Neural progenitor cell (in vitro differentiated cells): ENCODE measurements at regions not wholly inside any gene's neighbourhood (a gene's known extent, or its start where the extent isn't known, plus 50 kb on each side); places are given as distances from the start of the nearest gene placed in this dataset.

Experiments
- DNase-seq: peaks from one replicate; pipeline ENCODE4 v3.0.0-alpha.2; 2016; ENCODE audit warnings: low spot score
- H2AFZ ChIP-seq: fragments of 200-600 bp; sonication (generic); replicated peaks from 2 replicates; pipeline ENCODE4 v1.6.1; 2016; ENCODE audit warnings: antibody characterized with exemption
- H3F3A ChIP-seq: fragments of 200-600 bp; sonication (generic); 2 replicates; pipeline ENCODE4 v1.6.1; 2016; ENCODE audit warnings: antibody characterized with exemption, low read depth
- H3K27ac ChIP-seq: fragments of 200-600 bp; sonication (generic); 2 replicates; pipeline ENCODE4 v1.5.1; 2016; ENCODE audit warnings: mild to moderate bottlenecking
- H3K27me3 ChIP-seq: fragments of 200-600 bp; sonication (generic); 2 replicates; pipeline ENCODE4 v1.6.1; 2016; ENCODE audit warnings: mild to moderate bottlenecking, moderate library complexity
- H3K36me3 ChIP-seq: fragments of 200-600 bp; sonication (generic); 2 replicates; pipeline ENCODE4 v1.5.1; 2016
- H3K4me1 ChIP-seq: fragments of 200-600 bp; sonication (generic); 2 replicates; pipeline ENCODE4 v1.6.1; 2016; ENCODE audit warnings: mixed run types
- H3K4me2 ChIP-seq: fragments of 200-600 bp; sonication (generic); 2 replicates; pipeline ENCODE4 v1.6.1; 2016
- H3K4me3 ChIP-seq: fragments of 200-600 bp; sonication (generic); 2 replicates; pipeline ENCODE4 v1.5.1; 2016
- H3K79me2 ChIP-seq: fragments of 200-600 bp; sonication (generic); 2 replicates; pipeline ENCODE4 v1.6.1; 2016; ENCODE audit warnings: low read depth
- H3K9ac ChIP-seq: fragments of 200-600 bp; sonication (generic); 2 replicates; pipeline ENCODE4 v1.6.1; 2016
- H3K9me3 ChIP-seq: fragments of 200-600 bp; sonication (generic); 2 replicates; pipeline ENCODE4 v1.5.1; 2016; ENCODE audit warnings: low read depth
- H4K20me1 ChIP-seq: fragments of 200-600 bp; sonication (generic); 2 replicates; pipeline ENCODE4 v1.6.1; 2016; ENCODE audit warnings: low read depth
- H3K27ac Mint-ChIP-seq: 3 replicates; pipeline ENCODE4 v1.8.0; 2021; ENCODE audit warnings: mixed read lengths
- H3K27me3 Mint-ChIP-seq: 2 replicates; pipeline ENCODE4 v1.8.0; 2022; ENCODE audit warnings: low read depth, mild to moderate bottlenecking, inconsistent platforms, moderate library complexity, mixed read lengths; ENCODE audit not compliant: insufficient read depth
- H3K36me3 Mint-ChIP-seq: 3 replicates; pipeline ENCODE4 v1.8.0; 2021; ENCODE audit warnings: mixed read lengths
- H3K4me1 Mint-ChIP-seq: 3 replicates; pipeline ENCODE4 v1.8.0; 2021; ENCODE audit warnings: mixed read lengths
- H3K4me3 Mint-ChIP-seq: 3 replicates; pipeline ENCODE4 v1.8.0; 2021; ENCODE audit warnings: mild to moderate bottlenecking, moderate library complexity, mixed read lengths
- H3K9me3 Mint-ChIP-seq: 3 replicates; pipeline ENCODE4 v1.8.0; 2020; ENCODE audit warnings: mixed read lengths
- EZH2 ChIP-seq: fragments of 200-600 bp; sonication (generic); IDR thresholded peaks from 2 replicates; pipeline ENCODE4 v1.6.1; 2017; ENCODE audit warnings: antibody characterized with exemption, mild to moderate bottlenecking, moderate library complexity
- EZH2phosphoT487 ChIP-seq: fragments of 200-600 bp; sonication (generic); IDR thresholded peaks from 2 replicates; pipeline ENCODE4 v1.6.1; 2017; ENCODE audit warnings: antibody characterized with exemption
- TF ChIP-seq, protein P1 (sequence below): fragments of 200-600 bp; sonication (generic); IDR thresholded peaks from 2 replicates; pipeline ENCODE4 v1.5.1; 2017; ENCODE audit warnings: antibody characterized with exemption, mild to moderate bottlenecking

DNA sequence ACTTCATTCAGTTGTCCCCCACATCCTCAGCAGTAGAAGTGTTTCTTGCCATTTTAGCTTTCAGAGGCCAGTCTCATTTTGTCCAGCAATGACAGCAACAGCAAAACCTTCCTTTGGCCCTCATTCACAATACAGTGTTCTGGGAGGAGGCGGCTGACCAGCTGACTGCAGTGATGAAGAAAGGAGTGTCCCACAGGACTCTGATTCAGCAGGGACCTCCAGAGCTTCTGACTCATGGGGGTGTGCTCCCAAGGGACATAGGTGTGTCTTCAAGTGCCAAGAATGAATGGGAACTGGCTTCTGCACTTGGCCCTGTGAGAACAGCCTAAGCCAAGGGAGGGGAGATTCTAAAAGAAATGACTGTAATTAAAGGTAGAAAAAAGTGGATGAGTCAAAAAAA, 147.0 kb upstream of the PELI1 start:
- no peaks in the 10 kb centered on the region for H3K36me3 Mint-ChIP-seq
- no peak overlapping the region for H3K4me3 ChIP-seq
- no peaks in the 10 kb centered on the region for H3K9me3 ChIP-seq
- H3F3A ChIP-seq: no peaks in the 10 kb centered on the region
- H3K27me3 ChIP-seq: no peaks in the 10 kb centered on the region
- no peak overlapping the region for H3K4me3 Mint-ChIP-seq
- TF ChIP-seq EZH2: no peak
- TF ChIP-seq, protein P1, sequence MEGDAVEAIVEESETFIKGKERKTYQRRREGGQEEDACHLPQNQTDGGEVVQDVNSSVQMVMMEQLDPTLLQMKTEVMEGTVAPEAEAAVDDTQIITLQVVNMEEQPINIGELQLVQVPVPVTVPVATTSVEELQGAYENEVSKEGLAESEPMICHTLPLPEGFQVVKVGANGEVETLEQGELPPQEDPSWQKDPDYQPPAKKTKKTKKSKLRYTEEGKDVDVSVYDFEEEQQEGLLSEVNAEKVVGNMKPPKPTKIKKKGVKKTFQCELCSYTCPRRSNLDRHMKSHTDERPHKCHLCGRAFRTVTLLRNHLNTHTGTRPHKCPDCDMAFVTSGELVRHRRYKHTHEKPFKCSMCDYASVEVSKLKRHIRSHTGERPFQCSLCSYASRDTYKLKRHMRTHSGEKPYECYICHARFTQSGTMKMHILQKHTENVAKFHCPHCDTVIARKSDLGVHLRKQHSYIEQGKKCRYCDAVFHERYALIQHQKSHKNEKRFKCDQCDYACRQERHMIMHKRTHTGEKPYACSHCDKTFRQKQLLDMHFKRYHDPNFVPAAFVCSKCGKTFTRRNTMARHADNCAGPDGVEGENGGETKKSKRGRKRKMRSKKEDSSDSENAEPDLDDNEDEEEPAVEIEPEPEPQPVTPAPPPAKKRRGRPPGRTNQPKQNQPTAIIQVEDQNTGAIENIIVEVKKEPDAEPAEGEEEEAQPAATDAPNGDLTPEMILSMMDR: no peak
- TF ChIP-seq EZH2phosphoT487: no peak
- no peak for DNase-seq
- no peaks in the 10 kb centered on the region for H3K79me2 ChIP-seq
- no peak overlapping the region for H3K27ac ChIP-seq
- no peak overlapping the region for H3K9ac ChIP-seq
- no peak overlapping the region for H3K27ac Mint-ChIP-seq
- no peaks in the 10 kb centered on the region for H4K20me1 ChIP-seq
- H3K4me2 ChIP-seq: no peak overlapping the region
- H3K9me3 Mint-ChIP-seq: no peaks in the 10 kb centered on the region
- H3K4me1 ChIP-seq: peaks cover 9% of the 10 kb centered on the region
- peaks cover 30% of the 10 kb centered on the region for H3K4me1 Mint-ChIP-seq
- H3K27me3 Mint-ChIP-seq: peaks cover 7% of the 10 kb centered on the region
- no peak overlapping the region for H2AFZ ChIP-seq
- no peaks in the 10 kb centered on the region for H3K36me3 ChIP-seq

DNA sequence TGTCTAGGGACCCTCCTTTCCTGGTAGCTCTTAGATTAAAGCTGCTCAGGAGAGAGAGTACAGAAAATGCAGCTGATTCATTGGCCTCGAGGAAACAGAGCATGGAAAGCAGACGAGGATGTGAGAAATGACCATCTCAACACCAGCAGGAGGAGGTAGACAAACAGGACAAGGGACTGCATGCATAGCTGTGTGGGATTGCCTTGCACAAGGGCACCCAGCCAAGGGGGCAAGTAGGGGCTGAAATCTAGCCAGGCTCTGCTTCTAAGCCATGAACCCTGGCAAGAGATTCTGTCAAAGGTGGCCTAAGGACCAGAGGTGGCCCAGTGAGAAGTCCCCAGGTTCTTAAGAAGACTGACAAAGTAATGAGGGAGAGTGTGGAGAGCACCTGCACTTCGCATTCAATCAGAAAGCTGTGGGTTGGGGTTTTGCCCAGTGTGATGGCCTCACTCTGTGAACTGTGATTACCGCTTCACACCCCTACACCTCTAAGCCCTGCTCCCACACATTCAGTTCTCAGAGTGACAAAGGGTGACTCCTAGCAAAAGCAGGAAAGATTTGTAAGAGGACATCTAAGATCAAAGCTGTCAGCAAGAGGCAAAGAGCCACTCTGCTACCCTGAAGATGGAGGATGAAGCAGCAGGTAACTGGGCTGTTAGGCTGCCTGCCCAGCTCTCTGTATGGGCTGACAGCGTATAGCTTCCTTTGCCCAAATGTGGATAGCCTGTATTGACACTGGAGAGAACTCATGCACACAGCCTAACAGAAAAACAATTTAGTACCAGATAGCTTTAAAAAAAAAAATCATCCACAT, 151.3 kb upstream of the PELI1 start:
- H3K27me3 Mint-ChIP-seq: peaks cover 3% of the 10 kb centered on the region
- H3K36me3 ChIP-seq: no peaks in the 10 kb centered on the region

DNA sequence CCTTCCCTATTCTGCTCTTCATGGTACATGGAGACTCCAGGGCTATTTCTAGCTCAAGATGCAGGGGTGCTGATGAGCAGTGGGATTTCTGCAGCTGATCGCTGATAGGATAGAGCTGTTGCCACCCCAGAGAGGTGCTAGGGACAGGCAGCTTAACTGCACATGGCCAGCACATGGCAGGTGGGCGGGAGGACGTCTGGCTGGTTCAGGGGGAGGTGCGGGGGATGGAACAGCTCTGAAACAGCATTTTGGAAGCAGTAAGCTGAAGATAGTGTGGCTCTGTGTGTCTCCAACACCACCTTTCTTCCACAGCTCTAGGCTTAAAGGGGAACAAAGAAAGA, 151.9 kb upstream of the PELI1 start:
- H3K9ac ChIP-seq: no peak overlapping the region
- H3K9me3 ChIP-seq: no peaks in the 10 kb centered on the region
- H4K20me1 ChIP-seq: no peaks in the 10 kb centered on the region
- no peaks in the 10 kb centered on the region for H3K27me3 Mint-ChIP-seq
- no peak overlapping the region for H3K4me2 ChIP-seq
- peaks cover 17% of the 10 kb centered on the region for H3K4me1 Mint-ChIP-seq
- H3K36me3 Mint-ChIP-seq: no peaks in the 10 kb centered on the region
- no peak overlapping the region for H3K27ac Mint-ChIP-seq
- H3K4me3 Mint-ChIP-seq: no peak overlapping the region
- H2AFZ ChIP-seq: no peak overlapping the region
- H3K4me1 ChIP-seq: no peaks in the 10 kb centered on the region
- no peaks in the 10 kb centered on the region for H3F3A ChIP-seq
- no peaks in the 10 kb centered on the region for H3K36me3 ChIP-seq
- no peak overlapping the region for H3K4me3 ChIP-seq
- no peaks in the 10 kb centered on the region for H3K9me3 Mint-ChIP-seq
- TF ChIP-seq EZH2 (no peak), EZH2phosphoT487 (no peak)
- TF ChIP-seq, protein P1: no peak
- no peak overlapping the region for H3K27ac ChIP-seq
- no peaks in the 10 kb centered on the region for H3K79me2 ChIP-seq
- DNase-seq: no peak
- H3K27me3 ChIP-seq: no peaks in the 10 kb centered on the region

More for the DNA sequence above, 151.3 kb upstream of the PELI1 start:
- Histone ChIP-seq H3K9ac (no peak overlapping the region), H3K9me3 (no peaks in the 10 kb centered on the region), H3K4me3 (no peak overlapping the region), H3F3A (no peaks in the 10 kb centered on the region), H3K27ac (no peak overlapping the region), H3K27me3 (no peaks in the 10 kb centered on the region), H2AFZ (no peak overlapping the region), H4K20me1 (no peaks in the 10 kb centered on the region), H3K79me2 (no peaks in the 10 kb centered on the region), H3K4me2 (no peak overlapping the region), H3K4me1 (no peaks in the 10 kb centered on the region)
- Mint-ChIP-seq H3K4me1 (peaks cover 17% of the 10 kb centered on the region), H3K27ac (no peak overlapping the region), H3K9me3 (no peaks in the 10 kb centered on the region), H3K4me3 (no peak overlapping the region), H3K36me3 (no peaks in the 10 kb centered on the region)
- DNase-seq: no peak
- TF ChIP-seq, protein P1: no peak
- TF ChIP-seq EZH2phosphoT487 (no peak), EZH2 (no peak)
